MCF 10A (cell line): ENCODE measurements at regions not wholly inside any gene's neighbourhood (a gene's known extent, or its start where the extent isn't known, plus 50 kb on each side); places are given as distances from the start of the nearest gene placed in this dataset.

Source experiments
- BruUV-seq: library from RNA; stranded (reverse); fragments of 400-500 nt; replicated peaks from 2 replicates; lab custom pipeline; 2021; lab: Mats Ljungman, UMichigan
- CTCF ChIA-PET: fragments of 300-600 bp; sonication (Branson Sonifier 250); formaldehyde crosslinking; extraction: SDS; loops from one replicate; lab custom pipeline; 2021; ENCODE audit warnings: antibody characterized with exemption, inconsistent platforms; lab: Yijun Ruan, JAX
- POLR2A ChIA-PET: fragments of 300-600, 350-650 bp; sonication (Branson Sonifier 250); formaldehyde crosslinking; extraction: SDS; loops from one replicate; lab custom pipeline; 2020; ENCODE audit warnings: antibody characterized with exemption, inconsistent platforms; lab: Yijun Ruan, JAX
- DNase-seq: peaks from one replicate; pipeline ENCODE4 v3.0.0-alpha.2; 2018; ENCODE audit not compliant: unreplicated experiment
- H3K27ac Mint-ChIP-seq: one replicate; pipeline ENCODE4 v1.8.0; 2022; ENCODE audit warnings: mild to moderate bottlenecking, low read depth, mixed read lengths; ENCODE audit not compliant: unreplicated experiment
- H3K27me3 Mint-ChIP-seq: one replicate; pipeline ENCODE4 v1.8.0; 2022; ENCODE audit warnings: mixed read lengths; ENCODE audit not compliant: insufficient read depth, unreplicated experiment
- H3K36me3 Mint-ChIP-seq: one replicate; pipeline ENCODE4 v1.8.0; 2022; ENCODE audit warnings: mild to moderate bottlenecking, moderate library complexity, mixed read lengths; ENCODE audit not compliant: insufficient read depth, unreplicated experiment
- H3K4me1 Mint-ChIP-seq: one replicate; pipeline ENCODE4 v1.8.0; 2022; ENCODE audit warnings: mixed read lengths; ENCODE audit not compliant: insufficient read depth, unreplicated experiment
- H3K4me3 Mint-ChIP-seq: one replicate; pipeline ENCODE4 v1.8.0; 2022; ENCODE audit warnings: mild to moderate bottlenecking, moderate library complexity, mixed read lengths; ENCODE audit not compliant: unreplicated experiment
- H3K9me3 Mint-ChIP-seq: one replicate; pipeline ENCODE4 v1.8.0; 2022; ENCODE audit warnings: mixed read lengths; ENCODE audit not compliant: unreplicated experiment
- intact Hi-C: fragments of 100-400 bp; cut with micrococcal nuclease; formaldehyde crosslinking; loops from 2 replicates; pipeline ENCODE4 v1.14.1; 2022
- TF ChIP-seq, protein P1 (sequence below): fragments of 200-600 bp; IDR thresholded peaks from one replicate; pipeline ENCODE4 v1.8.0; 2022; ENCODE audit warnings: antibody characterized with exemption, mild to moderate bottlenecking; ENCODE audit not compliant: unreplicated experiment

DNA sequence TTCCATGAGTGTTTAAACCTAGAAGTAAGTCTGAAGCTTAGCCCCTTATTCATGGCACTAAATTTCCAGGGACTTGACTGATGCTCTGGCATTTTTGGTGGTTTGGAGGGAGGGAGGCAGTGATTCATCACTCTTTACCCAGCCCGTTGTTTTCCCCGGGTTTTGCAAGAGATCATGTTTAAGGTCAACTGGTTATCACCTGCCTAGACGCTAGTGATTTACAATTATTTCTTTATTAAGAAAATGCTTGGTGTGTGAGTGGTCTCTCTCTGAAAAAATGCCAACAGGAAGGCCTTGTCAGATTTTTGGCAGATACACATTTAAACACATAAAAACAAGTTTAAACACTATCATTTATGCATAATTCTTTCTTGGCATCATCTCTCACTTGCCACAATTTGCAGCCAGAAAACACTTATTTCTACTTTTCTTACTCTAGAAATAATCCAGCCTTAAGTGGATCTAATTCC is 737.9 kb upstream of the ZNF608 start:
- H3K9me3 Mint-ChIP-seq, result no peaks in the 10 kb centered on the region
- intact Hi-C loops, result loop anchor here (2.0 to 10.0 kb wide), 4 partner anchors 74 to 1050 kb away; partner anchors contain the start of gene ZNF608
- peak overlapping the region; percentile 64 for H3K4me3 Mint-ChIP-seq
- POLR2A ChIA-PET, result interaction anchor here (0.6 to 5.7 kb wide), 28 partner anchors 10 to 829 kb away, joined by 3 to 106 read pairs (median 4); no protein-coding TSS in a partner anchor
- H3K27me3 Mint-ChIP-seq, result no peaks in the 10 kb centered on the region
- BruUV-seq, result no TSS peak
- TF ChIP-seq, protein P1, sequence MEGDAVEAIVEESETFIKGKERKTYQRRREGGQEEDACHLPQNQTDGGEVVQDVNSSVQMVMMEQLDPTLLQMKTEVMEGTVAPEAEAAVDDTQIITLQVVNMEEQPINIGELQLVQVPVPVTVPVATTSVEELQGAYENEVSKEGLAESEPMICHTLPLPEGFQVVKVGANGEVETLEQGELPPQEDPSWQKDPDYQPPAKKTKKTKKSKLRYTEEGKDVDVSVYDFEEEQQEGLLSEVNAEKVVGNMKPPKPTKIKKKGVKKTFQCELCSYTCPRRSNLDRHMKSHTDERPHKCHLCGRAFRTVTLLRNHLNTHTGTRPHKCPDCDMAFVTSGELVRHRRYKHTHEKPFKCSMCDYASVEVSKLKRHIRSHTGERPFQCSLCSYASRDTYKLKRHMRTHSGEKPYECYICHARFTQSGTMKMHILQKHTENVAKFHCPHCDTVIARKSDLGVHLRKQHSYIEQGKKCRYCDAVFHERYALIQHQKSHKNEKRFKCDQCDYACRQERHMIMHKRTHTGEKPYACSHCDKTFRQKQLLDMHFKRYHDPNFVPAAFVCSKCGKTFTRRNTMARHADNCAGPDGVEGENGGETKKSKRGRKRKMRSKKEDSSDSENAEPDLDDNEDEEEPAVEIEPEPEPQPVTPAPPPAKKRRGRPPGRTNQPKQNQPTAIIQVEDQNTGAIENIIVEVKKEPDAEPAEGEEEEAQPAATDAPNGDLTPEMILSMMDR, result no peak
- peak overlapping the region; percentile 84 for H3K27ac Mint-ChIP-seq
- no peaks in the 10 kb centered on the region for H3K36me3 Mint-ChIP-seq
- H3K4me1 Mint-ChIP-seq, result peaks cover 51% of the 10 kb centered on the region
- DNase-seq, result peak; percentile 97
- CTCF ChIA-PET, result interaction anchor here (0.7 to 1.7 kb wide), 5 partner anchors 11 to 196 kb away, joined by 3 to 7 read pairs (median 6); no protein-coding TSS in a partner anchor

DNA sequence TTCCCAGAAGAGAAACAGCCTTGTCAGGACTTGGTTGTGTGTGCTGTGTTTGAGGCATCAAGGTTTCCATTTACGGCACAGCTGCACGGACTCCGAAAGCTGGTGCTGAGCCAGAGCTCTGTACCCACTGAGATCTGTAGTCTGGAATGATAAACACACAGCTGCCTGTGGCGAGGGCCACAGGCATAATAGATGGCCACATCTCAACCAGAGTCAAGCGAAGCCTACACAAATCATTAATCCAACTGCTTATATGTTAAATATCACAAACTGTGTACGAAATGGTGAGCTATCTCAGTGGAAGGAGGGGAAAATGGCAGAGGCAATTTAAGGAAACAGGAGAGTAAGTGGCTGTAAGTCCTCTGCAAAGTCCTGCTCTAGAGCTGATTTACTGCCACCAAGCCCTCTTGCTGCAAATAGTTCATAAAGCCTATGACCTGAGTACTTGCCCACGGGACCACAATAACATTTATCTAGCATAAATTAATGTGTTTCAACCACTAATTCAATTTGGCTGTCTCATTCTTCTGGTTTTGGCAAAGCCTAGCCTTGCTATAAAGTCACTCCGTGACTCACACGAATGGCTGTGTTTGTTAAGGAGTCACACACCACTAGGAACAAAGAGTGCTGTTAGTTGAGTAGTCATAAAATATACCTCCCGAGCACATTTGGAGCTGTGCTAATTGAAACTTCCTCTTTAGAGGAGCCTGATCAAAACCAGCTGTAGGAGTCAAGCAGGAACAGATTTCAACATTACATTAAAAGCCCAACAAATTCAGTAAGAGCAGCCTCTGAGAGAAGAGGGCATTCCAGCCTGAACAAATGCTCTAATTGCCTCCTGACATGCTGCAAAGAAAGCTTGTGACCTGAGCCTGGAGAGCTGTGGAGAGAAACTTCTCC is 738.6 kb upstream of the ZNF608 start:
- intact Hi-C loops, result loop anchor here (2.0 to 10.0 kb wide), 4 partner anchors 74 to 1050 kb away; partner anchors contain the start of gene ZNF608
- Mint-ChIP-seq H3K27ac (peak overlapping the region; percentile 84), H3K4me3 (peak overlapping the region; percentile 64), H3K36me3 (no peaks in the 10 kb centered on the region), H3K4me1 (peaks cover 51% of the 10 kb centered on the region), H3K27me3 (no peaks in the 10 kb centered on the region), H3K9me3 (no peaks in the 10 kb centered on the region)
- ChIA-PET CTCF (interaction anchor here (0.6 to 1.7 kb wide), 10 partner anchors 12 to 868 kb away, joined by 3 to 7 read pairs (median 4); no protein-coding TSS in a partner anchor), POLR2A (interaction anchor here (0.6 to 5.7 kb wide), 46 partner anchors 10 to 1941 kb away, joined by 3 to 106 read pairs (median 4); no protein-coding TSS in a partner anchor)
- no TSS peak for BruUV-seq
- TF ChIP-seq, protein P1, result no peak
- DNase-seq, result peak; percentile 98

DNA sequence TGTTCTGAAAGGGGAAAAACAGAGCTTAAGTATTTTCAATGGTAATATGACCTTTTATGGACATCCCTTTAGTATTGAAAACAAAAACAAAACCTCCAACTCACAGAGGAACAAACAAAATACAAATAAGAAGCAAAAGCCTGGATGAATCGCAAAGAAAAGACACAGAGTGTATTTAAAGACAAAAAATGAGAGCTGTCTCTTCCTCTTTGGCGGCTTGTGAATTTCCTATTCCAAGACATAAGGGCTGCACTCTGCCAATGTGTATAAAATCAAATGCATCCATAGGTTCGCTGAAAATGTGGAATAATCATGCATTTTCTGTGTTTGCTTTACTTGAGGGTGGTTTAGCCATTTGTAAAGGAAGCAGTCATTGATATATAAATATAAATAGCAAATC is 739.3 kb upstream of the ZNF608 start:
- TF ChIP-seq, protein P1, result no peak
- peak overlapping the region; percentile 64 for H3K4me3 Mint-ChIP-seq
- H3K4me1 Mint-ChIP-seq, result peaks cover 51% of the 10 kb centered on the region
- no peak for DNase-seq
- H3K36me3 Mint-ChIP-seq, result no peaks in the 10 kb centered on the region
- H3K27ac Mint-ChIP-seq, result peak overlapping the region; percentile 84
- POLR2A ChIA-PET, result interaction anchor here (0.6 to 5.7 kb wide), 35 partner anchors 9 to 1942 kb away, joined by 3 to 106 read pairs (median 4); no protein-coding TSS in a partner anchor
- BruUV-seq, result no TSS peak
- H3K9me3 Mint-ChIP-seq, result no peaks in the 10 kb centered on the region
- CTCF ChIA-PET, result interaction anchor here (0.6 to 1.7 kb wide), 5 partner anchors 42 to 868 kb away, joined by 3 to 6 read pairs (median 4); no protein-coding TSS in a partner anchor
- H3K27me3 Mint-ChIP-seq, result no peaks in the 10 kb centered on the region
- intact Hi-C loops, result loop anchor here (2.0 to 10.0 kb wide), 4 partner anchors 75 to 1049 kb away; partner anchors contain the start of gene ZNF608
